SK-N-SH (cell line): ENCODE measurements at regions not wholly inside any gene's neighbourhood (a gene's known extent, or its start where the extent isn't known, plus 50 kb on each side); places are given as distances from the start of the nearest gene placed in this dataset.

Experiments
- CTCF ChIA-PET: fragments of 300-600, 350-600 bp; formaldehyde crosslinking; extraction: SDS; loops from one replicate; lab custom pipeline; 2021; lab: Yijun Ruan, JAX
- POLR2A ChIA-PET: fragments of 350-600 bp; sonication (Branson Sonifier 250); formaldehyde crosslinking; extraction: SDS; loops from one replicate; lab custom pipeline; 2020; ENCODE audit warnings: antibody characterized with exemption, inconsistent platforms; lab: Yijun Ruan, JAX
- DNase-seq: peaks from one replicate; pipeline ENCODE4 v3.0.0; 2012
- H2AFZ ChIP-seq: fragments of 200-600 bp; sonication (generic); 2 replicates; pipeline ENCODE4 v1.8.1; 2016; ENCODE audit warnings: antibody characterized with exemption, mild to moderate bottlenecking, low read depth
- H3F3A ChIP-seq: fragments of 200-600 bp; sonication (generic); replicated peaks from 2 replicates; pipeline ENCODE3; 2016; ENCODE audit warnings: antibody characterized with exemption, mild to moderate bottlenecking; ENCODE audit not compliant: insufficient read depth
- H3K27ac ChIP-seq, 2 experiments: fragments of 200-500 bp in 1 of 2; fragments of 200-600 bp in 1 of 2; sonication (Bioruptor generic) in 1 of 2; sonication (generic), shearing (Covaris generic) in 1 of 2; 2 replicates each; pipeline versions ENCODE4 v1.5.1 to v1.6.1; 2014 to 2016; ENCODE audit warnings: low read depth in 2 of 2, inconsistent platforms in 1 of 2, low read length in 1 of 2, mild to moderate bottlenecking in 1 of 2, mixed read lengths in 1 of 2
- H3K27me3 ChIP-seq: fragments of 200-600 bp; sonication (generic), shearing (Covaris generic); 2 replicates; pipeline ENCODE4 v1.6.1; 2016; ENCODE audit warnings: mixed run types; ENCODE audit not compliant: insufficient read depth
- H3K36me3 ChIP-seq, 2 experiments: fragments of 200-500 bp in 1 of 2; fragments of 200-600 bp in 1 of 2; sonication (Bioruptor generic) in 1 of 2; sonication (generic) in 1 of 2; replicated peaks in 1 of 2; 2 replicates each; pipeline versions ENCODE3 to v1.5.1; 2014 to 2016; ENCODE audit warnings: low read length in 1 of 2, mild to moderate bottlenecking in 1 of 2; ENCODE audit not compliant: insufficient read depth in 2 of 2, control insufficient read depth in 1 of 2
- H3K4me1 ChIP-seq, 2 experiments: fragments of 200-500 bp in 1 of 2; fragments of 200-600 bp in 1 of 2; sonication (Bioruptor generic) in 1 of 2; sonication (generic), shearing (Covaris generic) in 1 of 2; 2 replicates each; pipeline versions ENCODE4 v1.5.1 to v1.6.1; 2014 to 2016; ENCODE audit warnings: low read depth in 1 of 2, low read length in 1 of 2, mixed run types in 1 of 2; ENCODE audit not compliant: insufficient read depth in 2 of 2, control insufficient read depth in 1 of 2
- H3K4me2 ChIP-seq: fragments of 200-600 bp; sonication (generic), shearing (Covaris generic); 2 replicates; pipeline ENCODE4 v1.6.1; 2017; ENCODE audit warnings: mixed run types
- H3K4me3 ChIP-seq, 2 experiments: fragments of 200-500 bp in 1 of 2; fragments of 200-600 bp in 1 of 2; sonication (Bioruptor generic) in 1 of 2; sonication (generic), shearing (Covaris generic) in 1 of 2; 2 replicates each; pipeline versions ENCODE4 v1.5.1 to v1.8.1; 2014 to 2016; ENCODE audit warnings: low read depth in 2 of 2, inconsistent platforms in 1 of 2, low read length in 1 of 2, mild to moderate bottlenecking in 1 of 2, mixed read lengths in 1 of 2, moderate library complexity in 1 of 2
- H3K79me2 ChIP-seq: fragments of 200-600 bp; sonication (generic); 2 replicates; pipeline ENCODE4 v1.8.1; 2017; ENCODE audit warnings: mild to moderate bottlenecking; ENCODE audit not compliant: insufficient read depth
- H3K9ac ChIP-seq: fragments of 200-600 bp; sonication (generic); 2 replicates; pipeline ENCODE4 v1.6.1; 2017; ENCODE audit warnings: mixed run types
- H3K9me2 ChIP-seq: fragments of 200-600 bp; sonication (generic); 2 replicates; pipeline ENCODE4 v1.6.1; 2017; ENCODE audit warnings: mixed run types
- H3K9me3 ChIP-seq: fragments of 200-600 bp; sonication (generic); 2 replicates; pipeline ENCODE4 v1.6.1; 2017; ENCODE audit warnings: mixed run types, mild to moderate bottlenecking, moderate library complexity
- H4K20me1 ChIP-seq: fragments of 200-600 bp; sonication (generic); 2 replicates; pipeline ENCODE4 v1.6.1; 2017; ENCODE audit warnings: mild to moderate bottlenecking, mixed run types; ENCODE audit not compliant: insufficient read depth
- ELF1 ChIP-seq: IDR thresholded peaks from 2 replicates; pipeline ENCODE4 v1.4.0; 2012
- FOSL2 ChIP-seq: IDR thresholded peaks from 2 replicates; pipeline ENCODE4 v1.4.0; 2012; ENCODE audit warnings: low read depth, mild to moderate bottlenecking, moderate library complexity, borderline replicate concordance
- FOXJ3 ChIP-seq: sonication (generic); formaldehyde crosslinking; IDR thresholded peaks from 2 replicates; pipeline ENCODE4 v1.5.1; 2020; ENCODE audit warnings: mild to moderate bottlenecking, missing genetic modification reagents
- FOXM1 ChIP-seq: IDR thresholded peaks from 2 replicates; pipeline ENCODE4 v1.4.0; 2012; ENCODE audit warnings: low read depth, mild to moderate bottlenecking
- GABPA ChIP-seq: IDR thresholded peaks from 2 replicates; pipeline ENCODE4 v1.4.0; 2012; ENCODE audit warnings: low read depth, mild to moderate bottlenecking
- GATA2 ChIP-seq: sonication (generic); formaldehyde crosslinking; IDR thresholded peaks from 2 replicates; pipeline ENCODE4 v1.5.0; 2020; ENCODE audit warnings: mild to moderate bottlenecking, missing genetic modification reagents
- JUND ChIP-seq: IDR thresholded peaks from 2 replicates; pipeline ENCODE4 v1.4.0; 2012
- NFIC ChIP-seq: IDR thresholded peaks from 2 replicates; pipeline ENCODE4 v1.4.0; 2012; ENCODE audit warnings: borderline replicate concordance
- NRF1 ChIP-seq: IDR thresholded peaks from 2 replicates; pipeline ENCODE4 v1.6.1; 2012; ENCODE audit warnings: low read depth, mild to moderate bottlenecking, low read length
- POLR2AphosphoS5 ChIP-seq: IDR thresholded peaks from 2 replicates; pipeline ENCODE4 v1.6.1; 2012; ENCODE audit warnings: low read depth, low read length
- RAD21 ChIP-seq: IDR thresholded peaks from 2 replicates; pipeline ENCODE4 v1.6.1; 2012; ENCODE audit warnings: mild to moderate bottlenecking, low read length
- RCOR1 ChIP-seq: fragments of 150-350 bp; IDR thresholded peaks from 2 replicates; pipeline ENCODE4 v1.6.1; 2017; ENCODE audit warnings: antibody characterized with exemption, low read length
- RFX5 ChIP-seq: IDR thresholded peaks from 2 replicates; pipeline ENCODE4 v1.6.1; 2012; ENCODE audit warnings: mild to moderate bottlenecking, improper control_type of control experiment, low read length
- RXRA ChIP-seq: IDR thresholded peaks from 2 replicates; pipeline ENCODE4 v1.4.0; 2012; ENCODE audit warnings: low read depth, mild to moderate bottlenecking, borderline replicate concordance
- SIN3A ChIP-seq: IDR thresholded peaks from 2 replicates; pipeline ENCODE4 v1.6.1; 2012; ENCODE audit warnings: low read depth, mild to moderate bottlenecking, low read length, moderate library complexity, borderline replicate concordance
- TCF12 ChIP-seq: IDR thresholded peaks from 2 replicates; pipeline ENCODE4 v1.4.0; 2012
- TEAD4 ChIP-seq: IDR thresholded peaks from 2 replicates; pipeline ENCODE4 v1.4.0; 2012; ENCODE audit warnings: mild to moderate bottlenecking, borderline replicate concordance; ENCODE audit not compliant: insufficient read depth
- WGBS: methylation state at CpG from one replicate; pipeline ENCODE4 v1.1.6; 2017; ENCODE audit warnings: low lambda C conversion rate; 5-methylcytosine and 5-hydroxymethylcytosine counted together
- TF ChIP-seq, protein P1 (sequence below): IDR thresholded peaks from 2 replicates; pipeline ENCODE4 v1.4.0; 2012; ENCODE audit warnings: low read depth, borderline replicate concordance
- TF ChIP-seq, protein P2 (sequence below): fragments of 150-350 bp; IDR thresholded peaks from 2 replicates; pipeline ENCODE4 v1.6.1; 2016; ENCODE audit warnings: mild to moderate bottlenecking, low read depth, low read length
- TF ChIP-seq, protein P3 (sequence below): fragments of 150-350 bp; IDR thresholded peaks from 2 replicates; pipeline ENCODE4 v1.6.1; 2017; ENCODE audit warnings: antibody characterized with exemption, low read length, low read depth, borderline replicate concordance
- TF ChIP-seq, protein P4 (sequence below): fragments of 200-600 bp; sonication (generic); IDR thresholded peaks from 2 replicates; pipeline ENCODE4 v1.6.1; 2017; ENCODE audit warnings: antibody characterized with exemption, mild to moderate bottlenecking, moderate library complexity

DNA sequence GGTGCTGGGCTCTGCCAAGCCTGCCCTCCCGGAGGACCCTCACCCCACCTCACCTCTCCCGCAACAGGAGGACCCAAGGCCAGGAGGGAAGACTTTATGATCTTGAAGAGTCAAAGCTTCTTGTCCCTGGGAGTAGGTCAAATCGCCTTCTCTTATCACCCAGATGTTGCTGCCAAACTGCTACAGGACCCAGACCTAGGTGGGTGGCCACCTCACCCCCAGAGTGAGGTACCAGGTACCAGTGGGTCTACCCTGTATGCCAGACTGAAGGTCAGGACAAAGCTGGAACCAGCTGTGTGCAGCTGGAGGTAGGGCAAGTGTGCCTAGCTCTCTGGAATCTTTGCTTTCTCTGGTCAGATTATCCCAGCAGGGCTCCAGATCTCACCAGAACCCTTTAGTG lies 197.2 kb downstream of the ZFP36L2 start (continued):
- TF ChIP-seq, protein P1, sequence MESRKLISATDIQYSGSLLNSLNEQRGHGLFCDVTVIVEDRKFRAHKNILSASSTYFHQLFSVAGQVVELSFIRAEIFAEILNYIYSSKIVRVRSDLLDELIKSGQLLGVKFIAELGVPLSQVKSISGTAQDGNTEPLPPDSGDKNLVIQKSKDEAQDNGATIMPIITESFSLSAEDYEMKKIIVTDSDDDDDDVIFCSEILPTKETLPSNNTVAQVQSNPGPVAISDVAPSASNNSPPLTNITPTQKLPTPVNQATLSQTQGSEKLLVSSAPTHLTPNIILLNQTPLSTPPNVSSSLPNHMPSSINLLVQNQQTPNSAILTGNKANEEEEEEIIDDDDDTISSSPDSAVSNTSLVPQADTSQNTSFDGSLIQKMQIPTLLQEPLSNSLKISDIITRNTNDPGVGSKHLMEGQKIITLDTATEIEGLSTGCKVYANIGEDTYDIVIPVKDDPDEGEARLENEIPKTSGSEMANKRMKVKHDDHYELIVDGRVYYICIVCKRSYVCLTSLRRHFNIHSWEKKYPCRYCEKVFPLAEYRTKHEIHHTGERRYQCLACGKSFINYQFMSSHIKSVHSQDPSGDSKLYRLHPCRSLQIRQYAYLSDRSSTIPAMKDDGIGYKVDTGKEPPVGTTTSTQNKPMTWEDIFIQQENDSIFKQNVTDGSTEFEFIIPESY: no peak
- TF ChIP-seq RFX5 (no peak), NRF1 (no peak)

DNA sequence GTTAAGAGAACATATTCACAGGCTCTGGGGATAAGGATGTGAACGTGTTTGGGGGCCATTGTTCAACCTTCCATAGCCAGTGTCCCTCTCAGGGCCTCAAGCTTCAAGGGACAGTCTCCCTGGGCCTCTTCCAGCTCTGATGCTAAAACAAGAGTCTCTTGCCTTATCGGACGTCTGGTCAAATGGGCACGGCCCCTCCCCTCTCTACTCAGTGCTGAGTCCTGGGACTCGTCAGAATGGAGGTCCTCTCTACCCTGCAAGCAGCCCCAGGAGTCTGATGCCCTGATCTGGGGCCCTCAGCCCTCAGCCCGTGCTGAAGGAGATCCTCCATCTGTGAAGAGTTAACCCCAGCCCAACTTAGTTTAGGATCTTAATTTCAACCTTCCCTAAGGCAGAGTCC lies 198.2 kb downstream of the ZFP36L2 start:
- no peak overlapping the region for H3K27ac ChIP-seq
- TF ChIP-seq NRF1: no peak
- TF ChIP-seq FOSL2: no peak
- no peak for TF ChIP-seq NFIC
- TF ChIP-seq, protein P2, sequence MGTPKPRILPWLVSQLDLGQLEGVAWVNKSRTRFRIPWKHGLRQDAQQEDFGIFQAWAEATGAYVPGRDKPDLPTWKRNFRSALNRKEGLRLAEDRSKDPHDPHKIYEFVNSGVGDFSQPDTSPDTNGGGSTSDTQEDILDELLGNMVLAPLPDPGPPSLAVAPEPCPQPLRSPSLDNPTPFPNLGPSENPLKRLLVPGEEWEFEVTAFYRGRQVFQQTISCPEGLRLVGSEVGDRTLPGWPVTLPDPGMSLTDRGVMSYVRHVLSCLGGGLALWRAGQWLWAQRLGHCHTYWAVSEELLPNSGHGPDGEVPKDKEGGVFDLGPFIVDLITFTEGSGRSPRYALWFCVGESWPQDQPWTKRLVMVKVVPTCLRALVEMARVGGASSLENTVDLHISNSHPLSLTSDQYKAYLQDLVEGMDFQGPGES: no peak
- no peak for TF ChIP-seq RCOR1
- TF ChIP-seq FOXM1: no peak
- no peak for TF ChIP-seq JUND
- no peak for TF ChIP-seq ELF1
- no peak for TF ChIP-seq RXRA
- no peak for TF ChIP-seq TCF12
- TF ChIP-seq SIN3A: no peak
- TF ChIP-seq, all 33 proteins: peak for 0
- Histone ChIP-seq H3K79me2 (no peaks in the 10 kb centered on the region), H3K9ac (no peak overlapping the region), H3K27me3 (no peaks in the 10 kb centered on the region), H3F3A (no peaks in the 10 kb centered on the region), H3K4me2 (no peak overlapping the region), H4K20me1 (no peaks in the 10 kb centered on the region), H3K9me3 (no peaks in the 10 kb centered on the region), H3K36me3 (no peaks in the 10 kb centered on the region), H3K4me1 (peaks cover 0 to 20% of the 10 kb centered on the region in 2 experiments; a peak in 1 of 4 replicates), H2AFZ (no peak overlapping the region), H3K9me2 (no peaks in the 10 kb centered on the region), H3K4me3 (no peak overlapping the region)
- POLR2A ChIA-PET: no interaction called here
- CTCF ChIA-PET: interaction anchor here (1.1 to 7.5 kb wide), 6 partner anchors 17 to 514 kb away, joined by 3 to 106 read pairs (median 4); partner anchors contain the start of gene ZFP36L2
- WGBS: 82% methylated on average over 6 of the region's 6 CpGs
- DNase-seq: no peak

DNA sequence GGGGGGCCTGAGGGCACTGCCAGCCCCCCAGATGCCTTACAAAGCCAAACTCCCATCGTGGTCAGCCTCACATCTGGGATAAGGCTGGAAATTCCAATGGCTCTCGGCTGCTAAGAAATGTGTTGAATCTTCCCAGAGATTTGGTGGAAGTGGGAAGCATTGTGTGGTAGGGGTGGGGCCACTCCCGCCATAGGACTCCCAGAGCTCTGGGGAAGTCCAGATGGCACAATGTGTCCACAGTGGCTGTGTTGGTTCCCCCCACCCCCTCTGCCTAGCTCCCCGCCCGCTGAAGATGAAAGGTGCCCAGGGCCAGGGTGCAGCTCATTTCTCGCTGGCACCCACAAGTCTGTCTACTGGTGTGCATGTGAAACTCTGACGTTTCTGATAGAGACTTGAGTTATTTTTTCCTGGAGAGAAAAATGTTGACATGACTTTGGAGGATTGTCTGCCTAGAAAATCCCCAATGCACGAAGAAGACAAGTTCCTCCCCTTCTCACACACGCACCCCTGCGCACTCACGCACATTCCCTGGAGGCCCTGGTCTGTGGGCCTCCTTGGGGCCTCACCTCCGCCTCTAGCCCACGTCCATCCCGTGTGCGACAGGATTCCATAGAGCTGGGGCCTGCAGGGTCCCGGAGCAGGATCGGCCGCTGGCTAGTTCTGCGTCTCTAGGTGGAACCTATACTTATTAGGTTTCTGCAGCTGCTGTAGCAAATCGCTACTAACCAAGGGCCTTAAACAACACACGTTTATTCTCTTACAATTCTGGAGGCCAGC lies 199.1 kb downstream of the ZFP36L2 start:
- no peak overlapping the region for H3K27ac ChIP-seq
- no peaks in the 10 kb centered on the region for H4K20me1 ChIP-seq
- WGBS: 83% methylated on average over 21 of the region's 21 CpGs
- no peak overlapping the region for H3K4me2 ChIP-seq
- H3F3A ChIP-seq: no peaks in the 10 kb centered on the region
- no peak for DNase-seq
- no peak overlapping the region for H2AFZ ChIP-seq
- no peaks in the 10 kb centered on the region for H3K9me2 ChIP-seq
- no peaks in the 10 kb centered on the region for H3K27me3 ChIP-seq
- CTCF ChIA-PET: interaction anchor here (0.9 to 7.5 kb wide), 9 partner anchors 10 to 515 kb away, joined by 3 to 106 read pairs (median 4); partner anchors contain the start of gene ZFP36L2
- H3K9ac ChIP-seq: no peak overlapping the region
- H3K36me3 ChIP-seq: no peaks in the 10 kb centered on the region
- peaks cover 0 to 19% of the 10 kb centered on the region in 2 experiments; a peak in 1 of 4 replicates for H3K4me1 ChIP-seq
- no peaks in the 10 kb centered on the region for H3K9me3 ChIP-seq
- no peak overlapping the region for H3K4me3 ChIP-seq
- POLR2A ChIA-PET: no interaction called here
- no peaks in the 10 kb centered on the region for H3K79me2 ChIP-seq
- TF ChIP-seq JUND (no peak), RAD21 (no peak), GABPA (no peak), NRF1 (no peak), TEAD4 (no peak), FOXJ3 (no peak), POLR2AphosphoS5 (no peak), ELF1 (no peak), GATA2 (CRISPR knock-in tag) (no peak)
- TF ChIP-seq, protein P3, sequence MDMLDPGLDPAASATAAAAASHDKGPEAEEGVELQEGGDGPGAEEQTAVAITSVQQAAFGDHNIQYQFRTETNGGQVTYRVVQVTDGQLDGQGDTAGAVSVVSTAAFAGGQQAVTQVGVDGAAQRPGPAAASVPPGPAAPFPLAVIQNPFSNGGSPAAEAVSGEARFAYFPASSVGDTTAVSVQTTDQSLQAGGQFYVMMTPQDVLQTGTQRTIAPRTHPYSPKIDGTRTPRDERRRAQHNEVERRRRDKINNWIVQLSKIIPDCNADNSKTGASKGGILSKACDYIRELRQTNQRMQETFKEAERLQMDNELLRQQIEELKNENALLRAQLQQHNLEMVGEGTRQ: no peak
- TF ChIP-seq, protein P4, sequence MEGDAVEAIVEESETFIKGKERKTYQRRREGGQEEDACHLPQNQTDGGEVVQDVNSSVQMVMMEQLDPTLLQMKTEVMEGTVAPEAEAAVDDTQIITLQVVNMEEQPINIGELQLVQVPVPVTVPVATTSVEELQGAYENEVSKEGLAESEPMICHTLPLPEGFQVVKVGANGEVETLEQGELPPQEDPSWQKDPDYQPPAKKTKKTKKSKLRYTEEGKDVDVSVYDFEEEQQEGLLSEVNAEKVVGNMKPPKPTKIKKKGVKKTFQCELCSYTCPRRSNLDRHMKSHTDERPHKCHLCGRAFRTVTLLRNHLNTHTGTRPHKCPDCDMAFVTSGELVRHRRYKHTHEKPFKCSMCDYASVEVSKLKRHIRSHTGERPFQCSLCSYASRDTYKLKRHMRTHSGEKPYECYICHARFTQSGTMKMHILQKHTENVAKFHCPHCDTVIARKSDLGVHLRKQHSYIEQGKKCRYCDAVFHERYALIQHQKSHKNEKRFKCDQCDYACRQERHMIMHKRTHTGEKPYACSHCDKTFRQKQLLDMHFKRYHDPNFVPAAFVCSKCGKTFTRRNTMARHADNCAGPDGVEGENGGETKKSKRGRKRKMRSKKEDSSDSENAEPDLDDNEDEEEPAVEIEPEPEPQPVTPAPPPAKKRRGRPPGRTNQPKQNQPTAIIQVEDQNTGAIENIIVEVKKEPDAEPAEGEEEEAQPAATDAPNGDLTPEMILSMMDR: no peak
